ENCODE measurements at regions not wholly inside any gene's neighbourhood (a gene's known extent, or its start where the extent isn't known, plus 50 kb on each side); places are given as distances from the start of the nearest gene placed in this dataset.

DNA sequence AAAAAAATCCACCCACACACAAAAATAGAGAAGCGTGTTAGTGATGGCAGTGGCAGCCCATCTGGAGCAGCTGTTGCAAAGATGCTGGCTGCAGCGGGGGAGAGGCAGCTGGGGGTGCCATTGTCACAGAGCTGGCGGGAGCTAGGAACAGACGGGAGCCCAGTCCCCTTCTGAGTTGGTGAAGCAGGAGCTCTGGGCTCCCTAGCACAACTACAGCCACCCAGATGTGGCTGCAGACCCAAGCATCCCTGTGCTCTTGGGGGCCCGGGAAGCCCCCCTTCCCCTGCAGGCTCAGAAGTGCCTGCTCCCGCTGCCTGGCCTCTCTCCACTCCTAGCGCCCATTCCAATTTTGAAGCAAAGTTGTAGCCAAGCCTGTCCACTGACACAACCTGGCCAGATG is 366.6 kb upstream of the MC4R start:
- no peak for ATAC-seq
- POLR2A ChIA-PET: no interaction called here
- Mint-ChIP-seq H3K9me3 (ENCODE audit: insufficient read depth) (peaks cover 4% of the 10 kb centered on the region), H3K36me3 (ENCODE audit: low read depth) (no peaks in the 10 kb centered on the region), H3K4me1 (ENCODE audit: low read depth) (no peaks in the 10 kb centered on the region), H3K27me3 (ENCODE audit: low read depth) (no peaks in the 10 kb centered on the region), H3K27ac (no peak overlapping the region), H3K4me3 (no peak overlapping the region)
- CTCF ChIA-PET: no interaction called here
- DNase-seq: no peak

- no peaks in the 10 kb centered on the region for H3K27me3 Mint-ChIP-seq (ENCODE audit: low read depth)
- no peaks in the 10 kb centered on the region for H3K9me3 Mint-ChIP-seq (ENCODE audit: insufficient read depth)
- H3K27ac Mint-ChIP-seq: no peak overlapping the region
- no peak for DNase-seq
- H3K4me3 Mint-ChIP-seq: no peak overlapping the region
- ChIA-PET CTCF (no interaction called here), POLR2A (no interaction called here)
- no peaks in the 10 kb centered on the region for H3K36me3 Mint-ChIP-seq (ENCODE audit: low read depth)
- ATAC-seq: no peak
- H3K4me1 Mint-ChIP-seq (ENCODE audit: low read depth): no peaks in the 10 kb centered on the region
Observed at GRCh38 chr18:60740313-60740712, 367.7 kb upstream of the MC4R start.

DNA sequence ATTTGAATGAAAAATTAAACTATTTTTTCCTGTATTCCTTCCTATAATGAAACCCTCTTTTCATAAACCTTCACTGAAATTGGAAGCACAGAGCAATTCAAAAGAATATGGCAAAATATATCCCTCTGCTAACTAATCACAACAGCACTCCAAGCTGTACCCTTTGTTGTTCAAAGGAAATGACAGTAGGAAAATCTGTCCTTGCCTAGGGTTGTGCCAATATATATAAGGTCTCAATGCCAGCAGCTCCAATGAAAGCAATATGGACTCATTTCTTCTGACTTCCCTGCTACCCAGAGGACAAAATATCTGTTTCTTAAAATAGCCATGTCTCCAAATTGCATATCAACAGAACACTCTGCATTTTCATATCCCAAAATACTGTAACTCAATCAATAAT is 373.9 kb upstream of the MC4R start:
- DNase-seq: no peak
- Mint-ChIP-seq H3K36me3 (ENCODE audit: low read depth) (no peaks in the 10 kb centered on the region), H3K4me3 (no peak overlapping the region), H3K9me3 (ENCODE audit: insufficient read depth) (no peaks in the 10 kb centered on the region), H3K27ac (no peak overlapping the region), H3K27me3 (ENCODE audit: low read depth) (no peaks in the 10 kb centered on the region), H3K4me1 (ENCODE audit: low read depth) (no peaks in the 10 kb centered on the region)
- POLR2A ChIA-PET: no interaction called here
- ATAC-seq: no peak
- CTCF ChIA-PET: no interaction called here

GRCh38 chr18:60746919-60747318 is 374.3 kb upstream of the MC4R start:
- DNase-seq (no peak), ATAC-seq (no peak)
- H3K36me3 Mint-ChIP-seq (ENCODE audit: low read depth): no peaks in the 10 kb centered on the region
- no peaks in the 10 kb centered on the region for H3K9me3 Mint-ChIP-seq (ENCODE audit: insufficient read depth)
- ChIA-PET POLR2A (no interaction called here), CTCF (no interaction called here)
- no peaks in the 10 kb centered on the region for H3K4me1 Mint-ChIP-seq (ENCODE audit: low read depth)
- H3K27me3 Mint-ChIP-seq (ENCODE audit: low read depth): no peaks in the 10 kb centered on the region
- H3K27ac Mint-ChIP-seq: no peak overlapping the region
- H3K4me3 Mint-ChIP-seq: no peak overlapping the region

- no peak overlapping the region for H3K27ac Mint-ChIP-seq
- POLR2A ChIA-PET: no interaction called here
Observed at GRCh38 chr18:60753753-60754152, 381.2 kb upstream of the MC4R start.

GRCh38 chr18:60754413-60755009 is 381.9 kb upstream of the MC4R start:
- POLR2A ChIA-PET: no interaction called here
- DNase-seq (no peak), ATAC-seq (no peak)
- H3K27me3 Mint-ChIP-seq (ENCODE audit: low read depth): no peaks in the 10 kb centered on the region
- CTCF ChIA-PET: no interaction called here
- H3K36me3 Mint-ChIP-seq (ENCODE audit: low read depth): no peaks in the 10 kb centered on the region
- H3K4me3 Mint-ChIP-seq: no peak overlapping the region
- H3K4me1 Mint-ChIP-seq (ENCODE audit: low read depth): no peaks in the 10 kb centered on the region
- no peaks in the 10 kb centered on the region for H3K9me3 Mint-ChIP-seq (ENCODE audit: insufficient read depth)
- H3K27ac Mint-ChIP-seq: no peak overlapping the region

More at GRCh38 chr18:60753753-60754152, 381.2 kb upstream of the MC4R start:
- CTCF ChIA-PET: no interaction called here
- no peaks in the 10 kb centered on the region for H3K9me3 Mint-ChIP-seq (ENCODE audit: insufficient read depth)
- no peaks in the 10 kb centered on the region for H3K27me3 Mint-ChIP-seq (ENCODE audit: low read depth)
- H3K36me3 Mint-ChIP-seq (ENCODE audit: low read depth): no peaks in the 10 kb centered on the region
- no peak for ATAC-seq
- H3K4me3 Mint-ChIP-seq: no peak overlapping the region
- no peaks in the 10 kb centered on the region for H3K4me1 Mint-ChIP-seq (ENCODE audit: low read depth)
- no peak for DNase-seq

DNA sequence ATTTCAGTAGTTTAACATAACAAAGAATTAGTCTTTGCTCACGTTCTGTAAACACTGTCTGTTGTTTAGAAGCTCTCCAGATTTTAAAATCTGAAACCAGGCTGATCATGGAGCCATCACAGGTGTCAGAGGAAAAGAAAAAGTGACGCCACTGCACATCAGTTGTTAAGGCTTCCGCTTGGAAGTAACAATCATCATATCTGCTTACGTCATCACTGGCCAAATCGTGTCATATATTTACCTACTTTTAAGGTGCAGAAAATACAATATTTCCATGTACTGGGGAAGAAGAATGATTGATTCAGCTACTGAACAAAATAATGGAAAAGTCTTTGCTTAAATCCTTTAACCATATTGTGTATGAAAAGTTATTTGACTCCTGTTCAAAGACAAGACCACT is 382.6 kb upstream of the MC4R start:
- ChIA-PET CTCF (no interaction called here), POLR2A (no interaction called here)
- Mint-ChIP-seq H3K27ac (no peak overlapping the region), H3K9me3 (ENCODE audit: insufficient read depth) (no peaks in the 10 kb centered on the region), H3K36me3 (ENCODE audit: low read depth) (no peaks in the 10 kb centered on the region), H3K4me1 (ENCODE audit: low read depth) (no peaks in the 10 kb centered on the region), H3K27me3 (ENCODE audit: low read depth) (no peaks in the 10 kb centered on the region), H3K4me3 (no peak overlapping the region)
- DNase-seq (no peak), ATAC-seq (no peak)

DNA sequence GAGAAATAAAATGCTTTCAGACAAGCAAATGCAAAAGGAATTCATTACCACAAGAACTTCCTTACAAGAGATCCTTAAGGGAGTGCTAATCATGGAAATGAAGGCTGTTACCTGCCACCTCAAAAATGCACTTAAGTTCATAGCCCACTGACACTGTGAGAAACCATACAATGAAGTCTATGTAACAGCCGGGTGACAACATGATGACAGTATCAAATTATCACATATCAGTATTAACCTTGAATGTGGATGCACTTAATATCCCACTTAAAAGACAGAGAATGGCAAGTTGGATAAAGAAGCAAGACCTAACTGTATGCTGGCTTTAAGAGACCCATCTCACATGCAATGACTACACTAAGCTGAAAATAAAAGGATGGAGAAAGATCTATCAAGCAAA is 403.4 kb upstream of the MC4R start:
- CTCF ChIA-PET: no interaction called here
- ATAC-seq: no peak
- Mint-ChIP-seq H3K36me3 (ENCODE audit: low read depth) (no peaks in the 10 kb centered on the region), H3K27me3 (ENCODE audit: low read depth) (no peaks in the 10 kb centered on the region), H3K4me3 (no peak overlapping the region), H3K27ac (no peak overlapping the region), H3K9me3 (ENCODE audit: insufficient read depth) (peaks cover 4% of the 10 kb centered on the region), H3K4me1 (ENCODE audit: low read depth) (no peaks in the 10 kb centered on the region)
- POLR2A ChIA-PET: no interaction called here
- no peak for DNase-seq

GRCh38 chr18:60784161-60784560 is 411.6 kb upstream of the MC4R start:
- Mint-ChIP-seq H3K4me3 (no peak overlapping the region), H3K27ac (no peak overlapping the region), H3K9me3 (ENCODE audit: insufficient read depth) (peaks cover 4% of the 10 kb centered on the region), H3K27me3 (ENCODE audit: low read depth) (no peaks in the 10 kb centered on the region), H3K4me1 (ENCODE audit: low read depth) (no peaks in the 10 kb centered on the region), H3K36me3 (ENCODE audit: low read depth) (no peaks in the 10 kb centered on the region)
- DNase-seq: no peak
- CTCF ChIA-PET: no interaction called here
- ATAC-seq: no peak
- POLR2A ChIA-PET: no interaction called here

DNA sequence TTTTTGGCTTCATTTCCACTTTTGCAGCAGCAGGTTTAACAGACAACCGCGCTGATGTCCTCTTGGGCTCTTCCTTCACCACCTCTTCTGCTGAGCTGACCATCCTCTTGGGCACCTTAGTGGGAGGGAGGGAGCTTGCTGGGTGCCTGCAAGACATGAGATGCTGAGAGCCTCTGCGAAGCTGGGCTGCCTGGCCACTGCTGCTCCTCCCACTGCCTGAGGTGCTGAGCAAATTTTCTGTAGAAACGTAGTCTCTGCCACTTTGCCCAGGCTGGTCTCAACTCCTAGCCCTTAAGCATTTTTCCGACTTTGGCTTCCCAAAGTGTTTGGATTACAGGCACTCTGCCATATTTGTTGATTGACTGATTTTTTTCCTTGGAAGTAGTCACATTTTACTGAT is 422.2 kb upstream of the MC4R start:
- H3K4me3 Mint-ChIP-seq: no peak overlapping the region
- no peaks in the 10 kb centered on the region for H3K36me3 Mint-ChIP-seq (ENCODE audit: low read depth)
- no peaks in the 10 kb centered on the region for H3K27me3 Mint-ChIP-seq (ENCODE audit: low read depth)
- ChIA-PET POLR2A (no interaction called here), CTCF (no interaction called here)
- DNase-seq (no peak), ATAC-seq (no peak)
- H3K27ac Mint-ChIP-seq: no peak overlapping the region
- H3K4me1 Mint-ChIP-seq (ENCODE audit: low read depth): no peaks in the 10 kb centered on the region
- H3K9me3 Mint-ChIP-seq (ENCODE audit: insufficient read depth): peaks cover 13% of the 10 kb centered on the region

DNA sequence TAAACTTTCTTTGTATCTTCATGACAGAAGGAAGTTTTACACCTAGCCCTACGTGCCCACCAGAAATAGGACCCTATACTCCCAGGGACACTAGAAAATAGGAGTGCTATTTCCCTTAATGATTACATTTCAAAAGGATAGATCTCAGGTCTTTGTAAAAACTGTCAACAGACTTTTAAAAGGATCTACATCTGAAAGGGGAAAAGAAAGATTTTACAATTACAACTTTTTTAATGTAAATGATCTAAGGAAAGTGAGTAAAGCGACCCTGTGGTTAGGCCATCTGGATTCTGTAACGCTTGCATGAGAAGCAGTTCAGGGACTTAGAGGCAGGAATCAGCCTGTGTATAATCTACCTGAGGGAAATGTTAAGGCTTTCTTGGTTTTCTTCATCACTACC is 431.8 kb upstream of the MC4R start:
- H3K36me3 Mint-ChIP-seq (ENCODE audit: low read depth): no peaks in the 10 kb centered on the region
- no peaks in the 10 kb centered on the region for H3K27me3 Mint-ChIP-seq (ENCODE audit: low read depth)
- CTCF ChIA-PET: no interaction called here
- no peaks in the 10 kb centered on the region for H3K4me1 Mint-ChIP-seq (ENCODE audit: low read depth)
- DNase-seq (no peak), ATAC-seq (no peak)
- H3K9me3 Mint-ChIP-seq (ENCODE audit: insufficient read depth): peaks cover 9% of the 10 kb centered on the region
- H3K27ac Mint-ChIP-seq: no peak overlapping the region
- POLR2A ChIA-PET: no interaction called here
- no peak overlapping the region for H3K4me3 Mint-ChIP-seq

GRCh38 chr18:60809937-60810336 is 437.4 kb upstream of the MC4R start:
- H3K27me3 Mint-ChIP-seq (ENCODE audit: low read depth): no peaks in the 10 kb centered on the region
- no peak for DNase-seq

DNA sequence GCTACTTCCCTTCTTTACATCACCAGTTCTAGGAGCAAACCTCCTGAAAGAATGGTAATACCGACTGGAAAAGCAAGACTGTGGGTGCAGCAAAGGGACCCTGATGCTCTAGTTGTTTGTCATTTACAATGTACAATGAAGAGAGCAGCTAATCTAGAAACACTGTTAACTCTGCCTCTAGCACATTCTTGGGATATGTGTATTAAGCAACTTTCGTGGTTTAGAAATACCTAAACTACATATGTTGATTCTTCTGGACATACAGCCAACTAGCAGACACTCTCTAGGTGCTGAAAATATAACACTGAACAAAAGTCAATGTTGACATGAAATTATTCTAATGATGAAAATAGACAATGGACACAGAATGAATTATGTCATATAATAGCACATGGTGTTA is 440.3 kb upstream of the MC4R start:
- ChIA-PET CTCF (no interaction called here), POLR2A (no interaction called here)
- no peak overlapping the region for H3K27ac Mint-ChIP-seq
- DNase-seq (no peak), ATAC-seq (no peak)
- no peaks in the 10 kb centered on the region for H3K36me3 Mint-ChIP-seq (ENCODE audit: low read depth)
- no peaks in the 10 kb centered on the region for H3K4me1 Mint-ChIP-seq (ENCODE audit: low read depth)
- no peak overlapping the region for H3K4me3 Mint-ChIP-seq
- H3K27me3 Mint-ChIP-seq (ENCODE audit: low read depth): no peaks in the 10 kb centered on the region
- H3K9me3 Mint-ChIP-seq (ENCODE audit: insufficient read depth): no peaks in the 10 kb centered on the region

More at GRCh38 chr18:60809937-60810336, 437.4 kb upstream of the MC4R start:
- no peak for ATAC-seq
- H3K4me3 Mint-ChIP-seq: no peak overlapping the region
- no peaks in the 10 kb centered on the region for H3K9me3 Mint-ChIP-seq (ENCODE audit: insufficient read depth)
- ChIA-PET CTCF (no interaction called here), POLR2A (no interaction called here)
- no peak overlapping the region for H3K27ac Mint-ChIP-seq
- H3K36me3 Mint-ChIP-seq (ENCODE audit: low read depth): no peaks in the 10 kb centered on the region
- no peaks in the 10 kb centered on the region for H3K4me1 Mint-ChIP-seq (ENCODE audit: low read depth)

Data from activated CD8-positive, alpha-beta T cell treated with anti-CD3 and anti-CD28 coated beads, Interleukin-2, amount 10 ng/mL, durations not matched to agents 7 days and 5 days (primary cell).